CD1c-positive myeloid dendritic cell (primary cell): ENCODE measurements at regions not wholly inside any gene's neighbourhood (a gene's known extent, or its start where the extent isn't known, plus 50 kb on each side); places are given as distances from the start of the nearest gene placed in this dataset.
"Not testable (repeated sequence)": the region's sequence is repeated elsewhere in the genome, so short reads cannot be mapped to it uniquely, and the experiment has no call there.

Source experiments
- DNase-seq: peaks from one replicate; pipeline ENCODE4 v3.0.0-alpha.2; 2016; ENCODE audit errors: extremely low spot score

- DNase-seq, result no peak
Measured at GRCh38 chr4:135927651-135928050, 1604.6 kb downstream of the PCDH18 start.

DNA sequence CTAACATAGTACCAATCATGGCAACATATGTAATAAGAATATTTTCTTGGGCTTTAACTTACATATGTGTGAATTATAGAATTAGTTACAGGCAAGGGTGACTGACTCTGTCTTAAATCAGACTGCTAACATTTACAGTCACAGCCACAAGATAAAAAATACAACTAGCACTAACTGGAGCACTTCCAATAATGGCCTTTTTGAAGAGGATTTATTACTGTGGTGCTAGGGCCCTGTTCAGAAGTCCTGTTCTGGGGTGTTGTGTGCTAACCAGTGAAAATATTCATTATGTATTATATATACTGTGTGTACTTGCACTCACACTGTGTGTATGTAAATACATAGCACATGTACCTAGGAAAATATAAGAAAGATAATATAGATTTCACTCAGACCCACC is 1611.2 kb downstream of the PCDH18 start:
- DNase-seq, result no peak

DNA sequence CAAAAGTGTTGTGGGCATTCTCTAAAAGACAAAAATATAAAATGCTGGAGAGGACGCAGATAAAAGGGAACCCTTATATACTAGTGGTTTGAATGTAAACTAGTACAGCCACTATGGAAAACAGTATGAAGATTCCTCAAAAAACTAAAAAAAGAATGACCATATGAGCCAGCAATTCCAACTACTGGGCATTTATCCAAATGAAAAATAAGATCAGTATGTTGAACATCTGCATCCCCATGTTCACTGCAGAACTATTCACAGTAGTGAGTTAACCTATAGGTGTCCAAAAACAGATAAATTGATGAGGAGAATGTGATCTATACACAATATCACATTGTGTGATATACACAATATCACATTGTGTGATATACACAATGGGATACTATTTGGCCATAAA is 1615.3 kb downstream of the PCDH18 start:
- no peak for DNase-seq

DNA sequence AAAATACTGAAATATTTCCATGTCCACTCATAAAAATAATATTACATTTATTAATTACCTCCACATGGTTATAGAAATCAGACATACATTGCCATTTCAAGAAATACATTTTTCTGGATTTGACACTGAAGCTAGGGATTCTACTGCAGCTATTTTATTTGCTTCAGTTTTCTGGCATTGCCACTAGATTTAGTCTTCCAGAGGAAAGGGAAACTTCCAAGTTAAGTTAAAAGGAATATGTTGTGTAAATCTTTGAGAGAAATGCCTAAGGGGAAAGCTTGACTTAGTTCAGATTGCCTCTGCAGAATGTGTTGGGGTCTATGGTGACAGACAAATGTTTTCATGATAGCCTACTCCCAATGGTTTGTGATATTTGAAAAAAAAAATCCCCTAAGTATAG is 1631.3 kb downstream of the PCDH18 start:
- no peak for DNase-seq

- DNase-seq, result not testable (repeated sequence)
Measured at GRCh38 chr4:135864304-135864703, 1662.7 kb upstream of the PABPC4L start.

- no peak for DNase-seq
Measured at GRCh38 chr4:135840781-135841180, 1639.2 kb upstream of the PABPC4L start.

- DNase-seq, result no peak
Measured at GRCh38 chr4:135839712-135840111, 1638.1 kb upstream of the PABPC4L start.

- DNase-seq, result no peak
Measured at GRCh38 chr4:135838889-135839288, 1637.3 kb upstream of the PABPC4L start.

- DNase-seq, result no peak
Measured at GRCh38 chr4:135834471-135834870, 1632.9 kb upstream of the PABPC4L start.

GRCh38 chr4:135833529-135833928 is 1631.9 kb upstream of the PABPC4L start:
- no peak for DNase-seq

GRCh38 chr4:135824759-135825296 is 1623.2 kb upstream of the PABPC4L start:
- DNase-seq, result no peak

GRCh38 chr4:135804785-135805184 is 1603.2 kb upstream of the PABPC4L start:
- no peak for DNase-seq

DNA sequence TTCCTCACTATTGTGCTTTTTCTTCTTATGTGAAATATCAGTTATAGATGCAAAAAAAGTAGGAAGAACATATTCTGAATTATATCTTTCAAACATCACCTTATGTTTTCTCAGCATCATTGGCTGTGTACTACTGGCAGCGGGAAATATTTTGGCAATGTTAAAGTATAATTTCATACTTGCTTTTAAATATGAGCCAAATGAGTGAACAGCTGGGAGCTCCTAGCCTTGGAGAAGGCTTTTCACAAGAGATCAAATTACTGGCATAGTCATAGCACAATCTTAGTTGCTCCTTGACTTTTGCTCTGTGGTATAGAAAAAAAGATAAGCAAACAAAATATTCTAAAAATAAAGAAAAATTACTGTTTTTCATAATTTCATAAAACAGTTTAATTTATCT is 1575.8 kb upstream of the PABPC4L start:
- no peak for DNase-seq

- DNase-seq, result no peak
Measured at GRCh38 chr4:135775909-135776308, 1574.3 kb upstream of the PABPC4L start.

DNA sequence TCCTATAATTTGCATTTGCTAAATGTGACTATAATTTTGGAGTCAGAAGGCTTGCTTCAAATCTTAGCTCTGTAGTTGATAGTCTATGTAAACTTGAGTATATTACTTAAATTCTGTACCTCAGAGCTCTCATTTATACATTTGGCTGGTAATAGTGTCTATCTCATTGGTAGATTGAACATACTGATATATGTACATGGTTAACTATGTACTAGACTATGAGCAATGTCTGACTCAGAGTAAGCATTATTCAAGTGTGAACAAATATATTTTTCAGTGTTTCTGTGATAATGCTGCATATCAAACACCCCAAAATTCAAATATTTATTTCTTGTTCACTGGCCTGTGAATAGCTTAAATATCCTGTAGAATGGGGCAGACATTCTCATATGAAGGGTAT is 1568.9 kb upstream of the PABPC4L start:
- no peak for DNase-seq

DNA sequence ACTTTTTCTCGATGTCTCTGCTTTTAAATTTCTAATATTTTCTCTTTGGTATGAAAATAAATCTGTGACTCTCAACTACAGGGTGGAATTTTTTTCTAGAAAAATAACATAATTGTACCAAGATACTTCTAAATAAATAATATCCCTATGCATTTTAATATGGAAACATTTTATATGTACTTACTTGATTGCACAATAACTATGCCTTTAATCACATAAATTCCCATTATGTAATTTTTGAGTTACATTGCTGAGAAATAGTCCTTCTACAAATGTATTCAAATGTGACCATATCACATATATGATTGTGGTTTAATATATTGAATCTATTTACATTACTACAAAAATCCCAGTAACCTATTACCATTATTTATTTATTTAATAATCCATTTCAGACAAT is 1543.3 kb upstream of the PABPC4L start:
- no peak for DNase-seq

- DNase-seq, result no peak
Measured at GRCh38 chr4:135741583-135741982, 1540.0 kb upstream of the PABPC4L start.

GRCh38 chr4:135739354-135739753 is 1537.8 kb upstream of the PABPC4L start:
- no peak for DNase-seq

- no peak for DNase-seq
Measured at GRCh38 chr4:135735512-135735911, 1533.9 kb upstream of the PABPC4L start.

DNA sequence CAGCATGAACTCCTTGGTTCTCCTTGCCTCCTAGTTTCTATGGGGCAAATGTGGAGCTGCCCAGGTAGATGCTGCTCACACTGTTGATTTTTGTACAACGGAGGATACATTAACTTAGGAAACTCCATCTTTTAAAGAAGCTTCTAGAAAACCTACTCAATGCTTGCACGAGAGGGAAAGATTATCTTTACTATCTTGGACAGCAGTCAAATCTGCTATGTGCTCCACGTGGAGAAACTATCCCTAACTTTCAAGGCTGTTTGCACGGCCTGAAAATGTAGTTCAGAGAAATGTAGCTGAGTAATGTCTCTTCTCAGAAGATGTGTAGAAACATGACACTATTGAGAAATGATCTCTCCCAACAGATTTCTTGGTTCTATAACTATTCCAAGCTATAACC is 1530.9 kb upstream of the PABPC4L start:
- no peak for DNase-seq

DNA sequence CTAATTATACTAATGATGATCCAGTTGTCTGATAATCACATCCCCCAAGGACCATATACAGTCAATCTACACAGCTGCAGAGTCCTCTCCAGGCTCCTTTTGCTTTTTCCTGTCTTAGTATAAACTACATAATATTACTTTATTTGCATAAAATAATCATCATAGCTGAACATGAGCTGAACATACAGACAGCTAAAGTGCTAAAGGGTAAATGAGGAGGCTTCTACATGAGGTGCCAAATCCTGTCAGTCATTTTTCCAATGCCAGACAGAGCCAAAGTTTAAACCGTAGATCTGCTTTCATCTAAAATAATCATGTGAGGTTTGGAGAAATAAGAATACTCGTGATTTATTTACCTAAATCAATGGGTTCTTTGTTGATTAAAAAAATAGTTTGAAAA is 1530.1 kb upstream of the PABPC4L start:
- no peak for DNase-seq

DNA sequence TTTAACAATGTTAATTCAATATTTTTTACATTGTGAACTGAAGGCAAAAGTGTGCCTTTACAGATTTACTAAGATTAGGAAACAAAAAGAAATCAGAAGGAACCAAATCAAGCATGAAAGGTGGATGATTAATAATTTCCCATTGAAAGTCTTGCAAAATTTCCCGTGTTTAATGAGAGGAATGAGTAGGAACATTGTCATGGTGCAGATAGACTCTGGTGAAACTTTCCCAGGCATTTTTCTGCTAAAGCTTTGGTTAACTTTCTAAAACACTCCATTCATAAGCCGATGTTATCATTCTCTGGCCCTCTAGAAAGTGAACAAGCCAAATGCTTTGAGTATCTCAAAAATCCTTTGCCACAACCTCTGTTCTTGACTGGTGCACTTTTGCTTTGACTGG is 1522.8 kb upstream of the PABPC4L start:
- no peak for DNase-seq

- no peak for DNase-seq
Measured at GRCh38 chr4:135718019-135718418, 1516.4 kb upstream of the PABPC4L start.

- DNase-seq, result no peak
Measured at GRCh38 chr4:135705343-135705742, 1503.8 kb upstream of the PABPC4L start.

DNA sequence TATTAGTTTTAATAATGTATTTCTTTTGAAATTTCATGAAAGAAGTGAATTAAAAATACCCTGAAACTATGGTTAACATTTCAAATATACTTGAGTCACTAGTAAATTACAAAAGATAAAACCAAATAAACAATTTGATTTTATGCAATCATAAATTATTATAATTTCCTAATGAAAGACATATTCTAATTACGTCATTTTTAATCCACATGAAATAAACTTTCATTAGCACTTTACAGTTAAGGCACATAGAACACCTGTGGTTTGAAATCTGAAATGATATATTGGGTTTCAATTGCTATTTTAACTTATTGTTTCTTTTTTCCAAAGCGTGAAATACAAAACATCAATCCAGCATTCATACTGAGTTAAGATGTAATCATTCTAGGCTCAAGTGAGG is 1492.5 kb upstream of the PABPC4L start:
- no peak for DNase-seq
